Sigmoid colon (tissue), 4 donors: ENCODE measurements at regions not wholly inside any gene's neighbourhood (a gene's known extent, or its start where the extent isn't known, plus 50 kb on each side); places are given as distances from the start of the nearest gene placed in this dataset.

Experiments used
- CTCF ChIP-seq, 4 experiments: fragments of 450-650 bp in 3 of 4; fragments of 200-600 bp in 1 of 4; IDR thresholded peaks; one replicate each; pipeline ENCODE4 v1.5.1; 2016 to 2019; ENCODE audit warnings: antibody characterized with exemption in 4 of 4, mild to moderate bottlenecking in 3 of 4, moderate library complexity in 2 of 4
- EP300 ChIP-seq, 4 donors: sonication (generic); formaldehyde crosslinking; IDR thresholded peaks; one replicate each; pipeline ENCODE4 v1.6.1; 2017; ENCODE audit warnings: antibody characterized with exemption in 4 of 4
- POLR2A ChIP-seq, 2 donors: fragments of 450-650 bp; IDR thresholded peaks; one replicate each; pipeline ENCODE4 v1.6.1; 2016; ENCODE audit warnings: antibody characterized with exemption in 2 of 2, mild to moderate bottlenecking in 2 of 2, moderate library complexity in 2 of 2
- POLR2AphosphoS5 ChIP-seq, 4 donors: sonication (generic); formaldehyde crosslinking; IDR thresholded peaks; one replicate each; pipeline ENCODE4 v1.6.1; 2017; ENCODE audit warnings: antibody characterized with exemption in 4 of 4

GRCh38 chr3:56952846-56953245 is 107.6 kb upstream of the SPATA12 start:
- TF ChIP-seq CTCF (IDR thresholded peaks at IDR 0.05) (no peak), POLR2A (IDR thresholded peaks at IDR 0.05) (no peak), POLR2AphosphoS5 (IDR thresholded peaks at IDR 0.05) (no peak), EP300 (IDR thresholded peaks at IDR 0.05) (no peak)
